ENCODE measurements at regions not wholly inside any gene's neighbourhood (a gene's known extent, or its start where the extent isn't known, plus 50 kb on each side); places are given as distances from the start of the nearest gene placed in this dataset.

GRCh38 chr6:105909106-105909505 is 177.0 kb upstream of the PRDM1 start:
- H3K4me3 Mint-ChIP-seq, result no peak overlapping the region
- DNase-seq, result no peak
- ChIA-PET CTCF (no interaction called here), POLR2A (no interaction called here)
- H3K9me3 Mint-ChIP-seq, result peaks cover 4% of the 10 kb centered on the region
- no peaks in the 10 kb centered on the region for H3K4me1 Mint-ChIP-seq
- no peaks in the 10 kb centered on the region for H3K36me3 Mint-ChIP-seq (ENCODE audit: low read depth)
- no peak overlapping the region for H3K27ac Mint-ChIP-seq
- H3K27me3 Mint-ChIP-seq, result peaks cover 2% of the 10 kb centered on the region

- Mint-ChIP-seq H3K36me3 (ENCODE audit: low read depth) (no peaks in the 10 kb centered on the region), H3K27me3 (peaks cover 2% of the 10 kb centered on the region), H3K4me3 (no peak overlapping the region), H3K9me3 (peaks cover 4% of the 10 kb centered on the region), H3K4me1 (no peaks in the 10 kb centered on the region), H3K27ac (no peak overlapping the region)
- ChIA-PET CTCF (interaction anchor here (0.6 to 1.3 kb wide), 3 partner anchors 24 to 315 kb away, joined by 3 to 4 read pairs (median 3); no protein-coding TSS in a partner anchor), POLR2A (no interaction called here)
- DNase-seq, result no peak
Measured at GRCh38 chr6:105907991-105908390, 178.1 kb upstream of the PRDM1 start.

GRCh38 chr6:105907301-105907700 is 178.8 kb upstream of the PRDM1 start:
- Mint-ChIP-seq H3K4me1 (no peaks in the 10 kb centered on the region), H3K27ac (no peak overlapping the region), H3K9me3 (peaks cover 4% of the 10 kb centered on the region), H3K4me3 (no peak overlapping the region), H3K36me3 (ENCODE audit: low read depth) (no peaks in the 10 kb centered on the region), H3K27me3 (peaks cover 2% of the 10 kb centered on the region)
- no peak for DNase-seq
- ChIA-PET CTCF (interaction anchor here (1.0 to 1.5 kb wide), 3 partner anchors 12 to 316 kb away, joined by 3 to 4 read pairs (median 3); no protein-coding TSS in a partner anchor), POLR2A (no interaction called here)

- no peak overlapping the region for H3K4me3 Mint-ChIP-seq
- POLR2A ChIA-PET, result no interaction called here
- H3K27ac Mint-ChIP-seq, result no peak overlapping the region
- peaks cover 4% of the 10 kb centered on the region for H3K36me3 Mint-ChIP-seq (ENCODE audit: low read depth)
- CTCF ChIA-PET, result no interaction called here
- H3K27me3 Mint-ChIP-seq, result no peaks in the 10 kb centered on the region
- H3K9me3 Mint-ChIP-seq, result peaks cover 2% of the 10 kb centered on the region
- no peak for DNase-seq
- H3K4me1 Mint-ChIP-seq, result peaks cover 25% of the 10 kb centered on the region
Measured at GRCh38 chr6:105902401-105903031, 183.6 kb upstream of the PRDM1 start.

- H3K27me3 Mint-ChIP-seq, result no peaks in the 10 kb centered on the region
- H3K4me3 Mint-ChIP-seq, result no peak overlapping the region
- CTCF ChIA-PET, result interaction anchor here (1.0 kb wide), 1 partner anchor 82 kb away, joined by 3 read pairs; no protein-coding TSS in a partner anchor
- peaks cover 2% of the 10 kb centered on the region for H3K9me3 Mint-ChIP-seq
- POLR2A ChIA-PET, result no interaction called here
- no peak overlapping the region for H3K27ac Mint-ChIP-seq
- no peak for DNase-seq
- peaks cover 4% of the 10 kb centered on the region for H3K36me3 Mint-ChIP-seq (ENCODE audit: low read depth)
- H3K4me1 Mint-ChIP-seq, result peaks cover 25% of the 10 kb centered on the region
Measured at GRCh38 chr6:105901583-105901982, 184.6 kb upstream of the PRDM1 start.

GRCh38 chr6:105900125-105900937 is 185.8 kb upstream of the PRDM1 start:
- Mint-ChIP-seq H3K4me1 (peaks cover 25% of the 10 kb centered on the region), H3K9me3 (peaks cover 2% of the 10 kb centered on the region), H3K27ac (peak overlapping the region; percentile 90), H3K27me3 (no peaks in the 10 kb centered on the region), H3K4me3 (peak overlapping the region; percentile 52), H3K36me3 (ENCODE audit: low read depth) (peaks cover 4% of the 10 kb centered on the region)
- POLR2A ChIA-PET, result interaction anchor here (1.0 kb wide), 1 partner anchor 187 kb away, joined by 4 read pairs; no protein-coding TSS in a partner anchor
- CTCF ChIA-PET, result interaction anchor here (0.8 to 2.2 kb wide), 7 partner anchors 11 to 323 kb away, joined by 3 to 8 read pairs (median 3); no protein-coding TSS in a partner anchor
- peak; percentile 36 for DNase-seq

GRCh38 chr6:105898286-105898685 is 187.8 kb upstream of the PRDM1 start:
- Mint-ChIP-seq H3K4me1 (peaks cover 28% of the 10 kb centered on the region), H3K4me3 (no peak overlapping the region), H3K27ac (no peak overlapping the region), H3K36me3 (ENCODE audit: low read depth) (peaks cover 4% of the 10 kb centered on the region), H3K9me3 (peaks cover 2% of the 10 kb centered on the region), H3K27me3 (no peaks in the 10 kb centered on the region)
- ChIA-PET POLR2A (no interaction called here), CTCF (interaction anchor here (0.8 to 2.2 kb wide), 4 partner anchors 14 to 45 kb away, joined by 3 to 8 read pairs (median 4); no protein-coding TSS in a partner anchor)
- peak; percentile 11 for DNase-seq

- CTCF ChIA-PET, result interaction anchor here (1.0 to 2.2 kb wide), 2 partner anchors 15 to 18 kb away, joined by 3 to 8 read pairs; no protein-coding TSS in a partner anchor
- Mint-ChIP-seq H3K36me3 (ENCODE audit: low read depth) (peaks cover 7% of the 10 kb centered on the region), H3K9me3 (peaks cover 2% of the 10 kb centered on the region), H3K27me3 (peaks cover 3% of the 10 kb centered on the region), H3K4me3 (no peak overlapping the region), H3K4me1 (peaks cover 36% of the 10 kb centered on the region), H3K27ac (no peak overlapping the region)
- POLR2A ChIA-PET, result no interaction called here
- DNase-seq, result no peak
Measured at GRCh38 chr6:105897131-105897530, 189.0 kb upstream of the PRDM1 start.

- Mint-ChIP-seq H3K4me1 (peaks cover 36% of the 10 kb centered on the region), H3K4me3 (no peak overlapping the region), H3K27ac (no peak overlapping the region), H3K36me3 (ENCODE audit: low read depth) (peaks cover 7% of the 10 kb centered on the region), H3K27me3 (peaks cover 3% of the 10 kb centered on the region), H3K9me3 (peaks cover 2% of the 10 kb centered on the region)
- DNase-seq, result no peak
- CTCF ChIA-PET, result interaction anchor here (2.2 kb wide), 1 partner anchor 18 kb away, joined by 8 read pairs; no protein-coding TSS in a partner anchor
- POLR2A ChIA-PET, result no interaction called here
Measured at GRCh38 chr6:105896821-105897095, 189.4 kb upstream of the PRDM1 start.

GRCh38 chr6:105896052-105896820 is 189.9 kb upstream of the PRDM1 start:
- peaks cover 2% of the 10 kb centered on the region for H3K9me3 Mint-ChIP-seq
- DNase-seq, result no peak
- H3K27me3 Mint-ChIP-seq, result peaks cover 3% of the 10 kb centered on the region
- no peak overlapping the region for H3K27ac Mint-ChIP-seq
- CTCF ChIA-PET, result no interaction called here
- peaks cover 36% of the 10 kb centered on the region for H3K4me1 Mint-ChIP-seq
- POLR2A ChIA-PET, result no interaction called here
- H3K4me3 Mint-ChIP-seq, result no peak overlapping the region
- H3K36me3 Mint-ChIP-seq (ENCODE audit: low read depth), result peaks cover 7% of the 10 kb centered on the region

- CTCF ChIA-PET, result interaction anchor here (0.7 to 1.8 kb wide), 6 partner anchors 15 to 169 kb away, joined by 3 to 4 read pairs (median 3); no protein-coding TSS in a partner anchor
- no peak overlapping the region for H3K4me3 Mint-ChIP-seq
- peaks cover 24% of the 10 kb centered on the region for H3K4me1 Mint-ChIP-seq
- peaks cover 3% of the 10 kb centered on the region for H3K27me3 Mint-ChIP-seq
- POLR2A ChIA-PET, result no interaction called here
- peaks cover 7% of the 10 kb centered on the region for H3K36me3 Mint-ChIP-seq (ENCODE audit: low read depth)
- H3K9me3 Mint-ChIP-seq, result peaks cover 5% of the 10 kb centered on the region
- DNase-seq, result no peak
- no peak overlapping the region for H3K27ac Mint-ChIP-seq
Measured at GRCh38 chr6:105894556-105894955, 191.6 kb upstream of the PRDM1 start.

- POLR2A ChIA-PET, result no interaction called here
- no peak for DNase-seq
- Mint-ChIP-seq H3K9me3 (peaks cover 3% of the 10 kb centered on the region), H3K27ac (no peak overlapping the region), H3K27me3 (peaks cover 3% of the 10 kb centered on the region), H3K4me1 (peaks cover 20% of the 10 kb centered on the region), H3K4me3 (no peak overlapping the region), H3K36me3 (ENCODE audit: low read depth) (peaks cover 4% of the 10 kb centered on the region)
- CTCF ChIA-PET, result interaction anchor here (0.6 to 1.8 kb wide), 5 partner anchors 14 to 345 kb away, joined by 3 to 4 read pairs (median 3); no protein-coding TSS in a partner anchor
Measured at GRCh38 chr6:105893741-105894140, 192.4 kb upstream of the PRDM1 start.
